ENCODE measurements at regions not wholly inside any gene's neighbourhood (a gene's known extent, or its start where the extent isn't known, plus 50 kb on each side); places are given as distances from the start of the nearest gene placed in this dataset.

DNA sequence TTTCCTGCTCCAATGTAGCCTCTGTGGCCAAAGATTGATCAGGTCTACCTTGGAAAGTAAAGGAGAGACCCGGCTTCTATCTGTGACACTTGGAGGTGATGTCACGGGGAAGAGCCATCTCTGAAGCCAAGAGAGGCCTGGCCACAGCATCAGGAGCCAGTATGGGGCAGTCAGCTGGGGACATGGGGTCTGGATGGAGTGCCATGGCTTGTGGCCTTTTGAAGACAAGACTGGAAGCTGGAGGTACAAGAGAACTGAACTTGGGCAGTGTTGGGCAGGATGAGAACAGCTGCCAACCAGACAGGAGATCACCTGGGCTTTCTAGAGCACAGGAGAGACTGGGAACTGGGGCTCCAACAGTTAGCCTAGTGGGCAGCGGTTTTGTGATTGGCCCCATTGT, 190.7 kb downstream of the TENT4A start:
- Histone ChIP-seq H3K56ac (replicated peaks; ENCODE audit: insufficient read length, low read depth, low read length) (no peak overlapping the region), H3K79me2 (ENCODE audit: control insufficient read depth in 1 of 2, insufficient read depth in 2 of 2, low read length in 2 of 2) (no peaks in the 10 kb centered on the region), H3K23me2 (ENCODE audit: low read depth, low read length) (no peaks in the 10 kb centered on the region), H3K27me3 (replicated peaks in 1 of 4; ENCODE audit: control insufficient read depth in 3 of 4, extremely low read depth in 1 of 4, insufficient read depth in 3 of 4, low read length in 3 of 4) (no peaks in the 10 kb centered on the region), H2AFZ (ENCODE audit: low read length) (no peak overlapping the region), H4K5ac (ENCODE audit: insufficient read length, low read depth, low read length) (no peak overlapping the region), H3K4me3 (ENCODE audit: extremely low read depth in 1 of 4, insufficient read depth in 2 of 4, low read depth in 3 of 4, low read length in 4 of 4) (no peak overlapping the region), H4K8ac (ENCODE audit: extremely low read depth, insufficient read depth, low read length) (no peak overlapping the region), H2BK15ac (ENCODE audit: low read length) (no peak overlapping the region), H2BK20ac (ENCODE audit: low read length) (no peak overlapping the region), H3K79me1 (ENCODE audit: low read depth, low read length) (no peaks in the 10 kb centered on the region), H2BK12ac (ENCODE audit: low read depth, low read length) (no peak overlapping the region), H3K14ac (ENCODE audit: insufficient read length) (no peak overlapping the region), H3K36me3 (ENCODE audit: control insufficient read depth in 2 of 4, insufficient read depth in 4 of 4, low read length in 3 of 4) (no peaks in the 10 kb centered on the region), H2BK5ac (ENCODE audit: low read depth, low read length) (no peak overlapping the region), H3K27ac (ENCODE audit: low read depth, low read length) (no peak overlapping the region), H2BK120ac (replicated peaks; ENCODE audit: low read depth, low read length) (no peak overlapping the region), H3K23ac (ENCODE audit: insufficient read length) (no peak overlapping the region), H3K9ac (replicated peaks in 1 of 4; ENCODE audit: extremely low read depth in 1 of 4, low read depth in 3 of 4, low read length in 3 of 4) (no peak overlapping the region; a peak in 1 of 7 replicates), H4K20me1 (replicated peaks in 1 of 2; ENCODE audit: control insufficient read depth in 1 of 2, insufficient read depth in 2 of 2, low read length in 2 of 2) (no peaks in the 10 kb centered on the region), H3K4me2 (ENCODE audit: insufficient read depth in 1 of 2, low read depth in 2 of 2, low read length in 2 of 2) (no peak overlapping the region), H3K9me3 (ENCODE audit: insufficient read depth in 2 of 2, low read depth in 1 of 2, low read length in 1 of 2) (no peaks in the 10 kb centered on the region), H3K4me1 (replicated peaks in 1 of 4; ENCODE audit: control insufficient read depth in 3 of 4, insufficient read depth in 4 of 4, low read length in 3 of 4) (peaks cover 0 to 3% (median 0%) of the 10 kb centered on the region in 4 experiments; a peak in 2 of 7 replicates), H3K4ac (replicated peaks; ENCODE audit: insufficient read length, low read depth, low read length) (no peak overlapping the region), H2AK5ac (ENCODE audit: low read depth, low read length) (no peak overlapping the region), H4K91ac (replicated peaks; ENCODE audit: insufficient read length, low read length) (no peak overlapping the region), H3K18ac (ENCODE audit: extremely low read depth, low read length) (no peak overlapping the region)
- DNase-seq (ENCODE audit: low read depth in 1 of 2, low spot score in 2 of 2), result no peak
- ChIA-PET POLR2A (ENCODE audit: partially characterized antibody) (no interaction called here), CTCF (ENCODE audit: partially characterized antibody) (interaction anchor here (0.8 to 2.3 kb wide), 3 partner anchors 43 to 166 kb away, joined by 3 to 6 read pairs (median 3); no protein-coding TSS in a partner anchor)
- FAIRE-seq, result no peak
- TF ChIP-seq POLR2AphosphoS5 (IDR thresholded peaks at IDR 0.05; ENCODE audit: low read depth, low read length) (no peak), BCL11A (IDR thresholded peaks at IDR 0.05; ENCODE audit: low read depth in 2 of 2, low read length in 2 of 2) (no peak), CEBPB (IDR thresholded peaks at IDR 0.05; ENCODE audit: low read depth, low read length) (no peak)
- 70% methylated on average over 3 of the region's 3 CpGs; no CpG with 5 or more reads in 1 of the 2 experiments for WGBS, 2 experiments (ENCODE audit: extremely low coverage in 1 of 2, insufficient coverage in 1 of 2, insufficient read length in 1 of 2, insufficient replicate concordance in 2 of 2, low coverage in 1 of 2, low lambda C conversion rate in 2 of 2, missing lambda C conversion rate in 1 of 2)

Measured in H1 (cell line).